H1 (cell line): ENCODE measurements at regions not wholly inside any gene's neighbourhood (a gene's known extent, or its start where the extent isn't known, plus 50 kb on each side); places are given as distances from the start of the nearest gene placed in this dataset.

ENCODE experiments used
- CTCF ChIA-PET: fragments of 300-600 bp; sonication (Branson Sonifier 250); formaldehyde crosslinking; loops from one replicate; lab custom pipeline; 2021; ENCODE audit not compliant: partially characterized antibody; lab: Charles Lee
- POLR2A ChIA-PET: fragments of 300-600 bp; sonication (Branson Sonifier 250); formaldehyde crosslinking; loops from one replicate; lab custom pipeline; 2021; ENCODE audit warnings: inconsistent platforms; ENCODE audit not compliant: partially characterized antibody; lab: Charles Lee
- DNase-seq, 2 experiments: peaks; one replicate each; pipeline versions ENCODE4 v3.0.0 to v3.0.0-alpha.2; 2010 to 2022; ENCODE audit warnings: low spot score in 2 of 2, low read depth in 1 of 2, mixed read lengths in 1 of 2
- FAIRE-seq: peaks from 2 replicates; lab custom pipeline; 2011; peaks lifted over from hg19 to GRCh38; lab: Jason Lieb, UNC
- H2AFZ ChIP-seq: 2 replicates; pipeline ENCODE4 v1.8.1; 2012; ENCODE audit warnings: low read length, inconsistent platforms
- H2AK5ac ChIP-seq: 2 replicates; pipeline ENCODE4 v1.6.1; 2013; ENCODE audit warnings: low read depth, low read length
- H2BK120ac ChIP-seq: replicated peaks from 2 replicates; pipeline ENCODE3; 2013; ENCODE audit warnings: low read depth, low read length, inconsistent platforms
- H2BK12ac ChIP-seq: 2 replicates; pipeline ENCODE4 v1.6.1; 2013; ENCODE audit warnings: low read depth, low read length
- H2BK15ac ChIP-seq: 2 replicates; pipeline ENCODE4 v1.6.1; 2013; ENCODE audit warnings: low read length
- H2BK20ac ChIP-seq: 2 replicates; pipeline ENCODE4 v1.6.1; 2013; ENCODE audit warnings: low read length
- H2BK5ac ChIP-seq: 2 replicates; pipeline ENCODE4 v1.6.1; 2013; ENCODE audit warnings: low read depth, low read length
- H3K14ac ChIP-seq: 2 replicates; pipeline ENCODE4 v1.6.1; 2013; ENCODE audit warnings: inconsistent platforms; ENCODE audit not compliant: insufficient read length
- H3K18ac ChIP-seq: 2 replicates; pipeline ENCODE4 v1.6.1; 2013; ENCODE audit warnings: low read length; ENCODE audit errors: extremely low read depth
- H3K23ac ChIP-seq: 2 replicates; pipeline ENCODE4 v1.6.1; 2013; ENCODE audit warnings: inconsistent platforms; ENCODE audit not compliant: insufficient read length
- H3K23me2 ChIP-seq: 2 replicates; pipeline ENCODE4 v1.6.1; 2013; ENCODE audit warnings: low read depth, low read length
- H3K27ac ChIP-seq: 2 replicates; pipeline ENCODE4 v1.6.1; 2011; ENCODE audit warnings: low read depth, low read length, inconsistent platforms
- H3K27me3 ChIP-seq, 4 experiments: replicated peaks in 1 of 4; 1 replicate in 1 of 4; 2 replicates in 3 of 4; pipeline versions ENCODE4 v1.6.1 to v1.8.1; 2011 to 2013; ENCODE audit warnings: low read length in 3 of 4, mild to moderate bottlenecking in 3 of 4, inconsistent platforms in 2 of 4, mixed read lengths in 2 of 4, moderate library complexity in 1 of 4; ENCODE audit not compliant: control insufficient read depth in 3 of 4, insufficient read depth in 3 of 4; ENCODE audit errors: extremely low read depth in 1 of 4
- H3K36me3 ChIP-seq, 4 experiments: 2 replicates each; pipeline versions ENCODE4 v1.6.1 to v1.8.1; 2011 to 2013; ENCODE audit warnings: mild to moderate bottlenecking in 4 of 4, low read length in 3 of 4, moderate library complexity in 2 of 4, control low read depth in 1 of 4, inconsistent platforms in 1 of 4; ENCODE audit not compliant: insufficient read depth in 4 of 4, control insufficient read depth in 2 of 4
- H3K4ac ChIP-seq: replicated peaks from 2 replicates; pipeline ENCODE3; 2013; ENCODE audit warnings: low read length, low read depth, mixed read lengths, inconsistent platforms; ENCODE audit not compliant: insufficient read length
- H3K4me1 ChIP-seq, 4 experiments: replicated peaks in 1 of 4; 1 replicate in 1 of 4; 2 replicates in 3 of 4; pipeline versions ENCODE4 v1.6.1 to v1.8.1; 2011 to 2013; ENCODE audit warnings: low read length in 3 of 4, inconsistent platforms in 2 of 4, mixed read lengths in 1 of 4; ENCODE audit not compliant: insufficient read depth in 4 of 4, control insufficient read depth in 3 of 4
- H3K4me2 ChIP-seq, 2 experiments: 2 replicates each; pipeline versions ENCODE4 v1.6.1 to v1.8.1; 2011 to 2013; ENCODE audit warnings: low read depth in 2 of 2, low read length in 2 of 2, control low read depth in 1 of 2, inconsistent platforms in 1 of 2, mild to moderate bottlenecking in 1 of 2; ENCODE audit not compliant: insufficient read depth in 1 of 2
- H3K4me3 ChIP-seq, 4 experiments: fragments of 200-600, 300-600 bp in 1 of 4; sonication (generic), shearing (Covaris generic), sonication (Bioruptor Twin) in 1 of 4; 2 replicates each; pipeline versions ENCODE4 v1.5.1 to v1.8.1; 2011 to 2016; ENCODE audit warnings: low read length in 4 of 4, low read depth in 3 of 4, control low read depth in 2 of 4, inconsistent platforms in 2 of 4, mild to moderate bottlenecking in 2 of 4, mixed read lengths in 1 of 4, moderate library complexity in 1 of 4; ENCODE audit not compliant: insufficient read depth in 2 of 4; ENCODE audit errors: extremely low read depth in 1 of 4
- H3K56ac ChIP-seq: replicated peaks from 2 replicates; pipeline ENCODE3; 2013; ENCODE audit warnings: low read depth, mild to moderate bottlenecking, mixed read lengths, low read length, inconsistent platforms; ENCODE audit not compliant: insufficient read length
- H3K79me1 ChIP-seq: 2 replicates; pipeline ENCODE4 v1.6.1; 2013; ENCODE audit warnings: low read depth, low read length, control low read depth
- H3K79me2 ChIP-seq, 2 experiments: 2 replicates each; pipeline versions ENCODE4 v1.6.1 to v1.8.1; 2012 to 2013; ENCODE audit warnings: low read length in 2 of 2, mild to moderate bottlenecking in 2 of 2, inconsistent platforms in 1 of 2; ENCODE audit not compliant: insufficient read depth in 2 of 2, control insufficient read depth in 1 of 2
- H3K9ac ChIP-seq, 4 experiments: replicated peaks in 1 of 4; 1 replicate in 1 of 4; 2 replicates in 3 of 4; pipeline versions ENCODE4 v1.6.1 to v1.8.1; 2011 to 2013; ENCODE audit warnings: low read depth in 3 of 4, low read length in 3 of 4, control low read depth in 2 of 4, mild to moderate bottlenecking in 2 of 4, moderate library complexity in 2 of 4, inconsistent platforms in 1 of 4; ENCODE audit errors: extremely low read depth in 1 of 4
- H3K9me3 ChIP-seq, 2 experiments: 2 replicates each; pipeline versions ENCODE4 v1.6.1 to v1.8.1; 2012 to 2013; ENCODE audit warnings: mild to moderate bottlenecking in 2 of 2, moderate library complexity in 2 of 2, control low read depth in 1 of 2, inconsistent platforms in 1 of 2, low read depth in 1 of 2, low read length in 1 of 2, mixed read lengths in 1 of 2; ENCODE audit not compliant: insufficient read depth in 2 of 2
- H4K20me1 ChIP-seq, 2 experiments: replicated peaks in 1 of 2; 2 replicates each; pipeline versions ENCODE3 to v1.8.1; 2011 to 2013; ENCODE audit warnings: inconsistent platforms in 2 of 2, low read length in 2 of 2, mild to moderate bottlenecking in 1 of 2; ENCODE audit not compliant: insufficient read depth in 2 of 2, control insufficient read depth in 1 of 2
- H4K5ac ChIP-seq: 2 replicates; pipeline ENCODE4 v1.6.1; 2013; ENCODE audit warnings: low read length, low read depth, mixed read lengths, inconsistent platforms; ENCODE audit not compliant: insufficient read length
- H4K8ac ChIP-seq: 2 replicates; pipeline ENCODE4 v1.8.0; 2013; ENCODE audit warnings: mild to moderate bottlenecking, moderate library complexity, low read length, inconsistent platforms; ENCODE audit not compliant: insufficient read depth; ENCODE audit errors: extremely low read depth
- H4K91ac ChIP-seq: replicated peaks from 2 replicates; pipeline ENCODE3; 2013; ENCODE audit warnings: low read length, mixed read lengths, inconsistent platforms; ENCODE audit not compliant: insufficient read length
- BACH1 ChIP-seq: IDR thresholded peaks from 2 replicates; pipeline ENCODE4 v1.6.1; 2012; ENCODE audit warnings: low read length, improper control_type of control experiment
- CTBP2 ChIP-seq: IDR thresholded peaks from 2 replicates; pipeline ENCODE4 v1.7.0; 2011; ENCODE audit warnings: borderline replicate concordance, mild to moderate bottlenecking, moderate library complexity, mixed read lengths, low read length; ENCODE audit not compliant: insufficient read depth, insufficient read length
- FOSL1 ChIP-seq: IDR thresholded peaks from 2 replicates; pipeline ENCODE4 v1.6.1; 2011; ENCODE audit warnings: mild to moderate bottlenecking, low read depth, low read length, moderate library complexity; ENCODE audit not compliant: insufficient read depth
- RAD21 ChIP-seq, 2 experiments: IDR thresholded peaks in 1 of 2; conservative IDR thresholded peaks in 1 of 2; 2 replicates each; pipeline ENCODE4 v1.6.1; 2011; ENCODE audit warnings: low read depth in 2 of 2, low read length in 2 of 2, improper control_type of control experiment in 1 of 2, inconsistent platforms in 1 of 2, mild to moderate bottlenecking in 1 of 2, moderate library complexity in 1 of 2
- SAP30 ChIP-seq: fragments of 300-600 bp; sonication (generic); IDR thresholded peaks from 2 replicates; pipeline ENCODE4 v1.7.1; 2012; ENCODE audit warnings: low read length, moderate library complexity, mild to moderate bottlenecking, inconsistent platforms; ENCODE audit not compliant: insufficient read depth, insufficient replicate concordance
- SP2 ChIP-seq: IDR thresholded peaks from 2 replicates; pipeline ENCODE4 v1.6.1; 2012; ENCODE audit warnings: mild to moderate bottlenecking, low read length, inconsistent platforms
- WGBS, 2 experiments: shearing (Covaris generic) in 1 of 2; methylation state at CpG; one replicate each; pipeline versions ENCODE4 v1.1.6 to v1.1.7; 2013 to 2015; ENCODE audit warnings: low lambda C conversion rate in 2 of 2, mixed read lengths in 2 of 2, inconsistent platforms in 1 of 2, low coverage in 1 of 2, missing lambda C conversion rate in 1 of 2; ENCODE audit not compliant: insufficient replicate concordance in 2 of 2, insufficient coverage in 1 of 2, insufficient read length in 1 of 2; ENCODE audit errors: extremely low coverage in 1 of 2, missing lambda C conversion rate in 1 of 2; 5-methylcytosine and 5-hydroxymethylcytosine counted together

GRCh38 chr20:57020364-57020763, 246.1 kb downstream of the BMP7 start:
- H4K91ac ChIP-seq = no peak overlapping the region
- no peaks in the 10 kb centered on the region for H3K36me3 ChIP-seq
- H2BK120ac ChIP-seq = no peak overlapping the region
- no peaks in the 10 kb centered on the region for H4K20me1 ChIP-seq
- H3K4me2 ChIP-seq = no peak overlapping the region
- FAIRE-seq = no peak
- H3K4me1 ChIP-seq = peaks cover 0 to 11% (median 4%) of the 10 kb centered on the region in 4 experiments; a peak in 6 of 7 replicates
- no peaks in the 10 kb centered on the region for H3K9me3 ChIP-seq
- H3K14ac ChIP-seq = no peak overlapping the region
- no peak overlapping the region for H3K4ac ChIP-seq
- H3K27me3 ChIP-seq = peaks cover 0 to 2% (median 0%) of the 10 kb centered on the region in 4 experiments; a peak in 1 of 7 replicates
- H4K5ac ChIP-seq = no peak overlapping the region
- no peak overlapping the region for H2AFZ ChIP-seq
- H3K9ac ChIP-seq = no peak overlapping the region
- no peak overlapping the region for H3K56ac ChIP-seq
- no peak overlapping the region for H2BK15ac ChIP-seq
- DNase-seq = no peak
- H4K8ac ChIP-seq = no peak overlapping the region
- no peaks in the 10 kb centered on the region for H3K23me2 ChIP-seq
- no peak overlapping the region for H2AK5ac ChIP-seq
- 84% methylated on average over 9 of the region's 9 CpGs; no CpG with 5 or more reads in 1 of the 2 experiments for WGBS, 2 experiments
- no peak overlapping the region for H2BK20ac ChIP-seq
- no peak overlapping the region for H2BK5ac ChIP-seq
- H2BK12ac ChIP-seq = no peak overlapping the region
- ChIA-PET CTCF (interaction anchor here (1.1 to 3.3 kb wide), 6 partner anchors 12 to 385 kb away, joined by 3 to 12 read pairs (median 6); no protein-coding TSS in a partner anchor), POLR2A (no interaction called here)
- H3K79me2 ChIP-seq = no peaks in the 10 kb centered on the region
- no peak overlapping the region for H3K18ac ChIP-seq
- no peaks in the 10 kb centered on the region for H3K79me1 ChIP-seq
- no peak overlapping the region for H3K4me3 ChIP-seq
- H3K27ac ChIP-seq = no peak overlapping the region
- no peak overlapping the region for H3K23ac ChIP-seq
- TF ChIP-seq FOSL1 = no peak
- no peak for TF ChIP-seq RAD21 (IDR thresholded peaks at IDR 0.05 in 1 of 2, conservative IDR thresholded peaks at IDR 0.05 in 1 of 2; ENCODE audit: low read depth in 2 of 2, low read length in 2 of 2)
- no peak for TF ChIP-seq SAP30
- TF ChIP-seq CTBP2 = no peak
- TF ChIP-seq SP2 = no peak
- no peak for TF ChIP-seq BACH1
